NT2/D1 (cell line): ENCODE measurements at regions not wholly inside any gene's neighbourhood (a gene's known extent, or its start where the extent isn't known, plus 50 kb on each side); places are given as distances from the start of the nearest gene placed in this dataset.

Source experiments
- SUZ12 ChIP-seq: IDR thresholded peaks from 2 replicates; pipeline ENCODE4 v1.6.1; 2011; ENCODE audit not compliant: insufficient read length, insufficient read depth; ENCODE audit errors: extremely low read depth
- YY1 ChIP-seq: IDR thresholded peaks from 2 replicates; pipeline ENCODE4 v1.6.1; 2011; ENCODE audit not compliant: insufficient read length, insufficient read depth
- ZNF274 ChIP-seq: IDR thresholded peaks from 2 replicates; pipeline ENCODE4 v1.6.1; 2011; ENCODE audit warnings: mild to moderate bottlenecking, low read depth, low read length

GRCh38 chrX:40273356-40274050 lies 175.7 kb upstream of the BCOR start:
- TF ChIP-seq YY1 (no peak), ZNF274 (no peak), SUZ12 (no peak)
